MV-4-11 (cell line): ENCODE measurements at regions not wholly inside any gene's neighbourhood (a gene's known extent, or its start where the extent isn't known, plus 50 kb on each side); places are given as distances from the start of the nearest gene placed in this dataset.
A peak's percentile ranks its signal among the peaks of the same experiment; 100 is the strongest.

Source experiments
- DNase-seq: peaks from one replicate; lab custom pipeline; 2025; lab: John Stamatoyannopoulos, UW

GRCh38 chr3:30114918-30115317 is 491.5 kb upstream of the TGFBR2 start:
- DNase-seq = no peak

- DNase-seq = peak; percentile 40
Observed at GRCh38 chr3:30122359-30122758, 484.0 kb upstream of the TGFBR2 start.

GRCh38 chr3:30123224-30123623 is 483.2 kb upstream of the TGFBR2 start:
- DNase-seq = no peak

GRCh38 chr3:30123755-30124154 is 482.6 kb upstream of the TGFBR2 start:
- no peak for DNase-seq

- DNase-seq = no peak
Observed at GRCh38 chr3:30124435-30125370, 481.7 kb upstream of the TGFBR2 start.

- no peak for DNase-seq
Observed at GRCh38 chr3:30129765-30130164, 476.6 kb upstream of the TGFBR2 start.

- DNase-seq = no peak
Observed at GRCh38 chr3:30130391-30130790, 476.0 kb upstream of the TGFBR2 start.

- DNase-seq = no peak
Observed at GRCh38 chr3:30131191-30131590, 475.2 kb upstream of the TGFBR2 start.

- DNase-seq = no peak
Observed at GRCh38 chr3:30135190-30135589, 471.2 kb upstream of the TGFBR2 start.

GRCh38 chr3:30139283-30139682 is 467.1 kb upstream of the TGFBR2 start:
- DNase-seq = no peak

GRCh38 chr3:30140356-30141075 is 465.9 kb upstream of the TGFBR2 start:
- no peak for DNase-seq

GRCh38 chr3:30141178-30141581 is 465.2 kb upstream of the TGFBR2 start:
- no peak for DNase-seq

- no peak for DNase-seq
Observed at GRCh38 chr3:30141927-30142326, 464.5 kb upstream of the TGFBR2 start.

GRCh38 chr3:30142946-30143345 is 463.5 kb upstream of the TGFBR2 start:
- no peak for DNase-seq

GRCh38 chr3:30145281-30145680 is 461.1 kb upstream of the TGFBR2 start:
- no peak for DNase-seq

- DNase-seq = no peak
Observed at GRCh38 chr3:30146978-30147377, 459.4 kb upstream of the TGFBR2 start.

GRCh38 chr3:30154853-30155252 is 451.5 kb upstream of the TGFBR2 start:
- no peak for DNase-seq

- no peak for DNase-seq
Observed at GRCh38 chr3:30155755-30156154, 450.6 kb upstream of the TGFBR2 start.

- no peak for DNase-seq
Observed at GRCh38 chr3:30156586-30157498, 449.6 kb upstream of the TGFBR2 start.

- no peak for DNase-seq
Observed at GRCh38 chr3:30161375-30161774, 445.0 kb upstream of the TGFBR2 start.

- DNase-seq = no peak
Observed at GRCh38 chr3:30162579-30162978, 443.8 kb upstream of the TGFBR2 start.

GRCh38 chr3:30166535-30166934 is 439.9 kb upstream of the TGFBR2 start:
- DNase-seq = no peak
